ENCODE measurements at regions not wholly inside any gene's neighbourhood (a gene's known extent, or its start where the extent isn't known, plus 50 kb on each side); places are given as distances from the start of the nearest gene placed in this dataset.

DNA sequence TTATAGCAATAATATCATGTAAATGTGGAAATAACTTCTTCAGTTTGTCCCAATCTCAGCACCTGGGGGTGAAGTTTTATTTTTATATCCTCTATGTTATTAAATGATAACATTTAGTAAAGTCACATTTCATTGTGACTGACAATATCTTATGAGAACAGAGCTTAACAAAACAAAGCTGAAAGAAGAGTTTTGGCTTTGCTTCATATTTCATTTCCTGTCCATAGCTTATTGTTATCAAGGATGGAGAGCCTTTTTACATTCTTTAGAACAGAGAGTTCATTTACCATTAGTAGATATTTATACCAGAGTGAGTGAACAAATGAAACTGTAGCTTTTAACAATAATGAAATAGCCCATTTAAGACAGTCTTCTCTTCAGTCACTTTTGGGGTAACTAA, 231.9 kb upstream of the SGK1 start:
- Histone ChIP-seq H2BK5ac (ENCODE audit: low read depth, low read length, poor library complexity, severe bottlenecking) (no peak overlapping the region), H3K27me3 (ENCODE audit: control insufficient read depth in 1 of 2, insufficient read depth in 1 of 2, low read length in 2 of 2) (no peaks in the 10 kb centered on the region), H3K4ac (ENCODE audit: low read depth in 1 of 2, low read length in 2 of 2) (no peak overlapping the region), H4K91ac (ENCODE audit: low read length) (no peak overlapping the region), H3K4me3 (ENCODE audit: insufficient read depth in 1 of 2, low read depth in 1 of 2, low read length in 2 of 2) (no peak overlapping the region), H2AFZ (ENCODE audit: low read depth, low read length) (no peak overlapping the region), H3K9ac (ENCODE audit: low read length) (no peak overlapping the region), H3K9me3 (ENCODE audit: control insufficient read depth, low read length) (no peaks in the 10 kb centered on the region), H3K14ac (ENCODE audit: low read length in 2 of 2) (no peak overlapping the region), H4K8ac (ENCODE audit: low read length) (no peak overlapping the region), H2BK15ac (ENCODE audit: low read depth, poor library complexity, severe bottlenecking) (no peak overlapping the region), H3K27ac (ENCODE audit: low read length, poor library complexity, severe bottlenecking) (no peak overlapping the region), H3K23ac (ENCODE audit: low read length in 2 of 2) (no peak overlapping the region), H3K36me3 (ENCODE audit: control insufficient read depth in 1 of 2, insufficient read depth in 2 of 2, low read depth in 1 of 2, low read length in 2 of 2) (no peaks in the 10 kb centered on the region), H3K18ac (ENCODE audit: low read depth in 1 of 2, low read length in 2 of 2) (no peak overlapping the region), H2BK120ac (ENCODE audit: low read depth, low read length) (no peak overlapping the region), H3K79me1 (replicated peaks; ENCODE audit: low read length, poor library complexity, severe bottlenecking) (no peaks in the 10 kb centered on the region), H3K4me1 (ENCODE audit: control insufficient read depth, insufficient read depth, low read depth, low read length) (no peaks in the 10 kb centered on the region), H2BK12ac (ENCODE audit: low read length in 2 of 2) (no peak overlapping the region), H2AK5ac (ENCODE audit: low read length, severe bottlenecking) (no peak overlapping the region), H3K4me2 (ENCODE audit: low read length, poor library complexity, severe bottlenecking) (no peak overlapping the region)
- no peak for DNase-seq

DNA sequence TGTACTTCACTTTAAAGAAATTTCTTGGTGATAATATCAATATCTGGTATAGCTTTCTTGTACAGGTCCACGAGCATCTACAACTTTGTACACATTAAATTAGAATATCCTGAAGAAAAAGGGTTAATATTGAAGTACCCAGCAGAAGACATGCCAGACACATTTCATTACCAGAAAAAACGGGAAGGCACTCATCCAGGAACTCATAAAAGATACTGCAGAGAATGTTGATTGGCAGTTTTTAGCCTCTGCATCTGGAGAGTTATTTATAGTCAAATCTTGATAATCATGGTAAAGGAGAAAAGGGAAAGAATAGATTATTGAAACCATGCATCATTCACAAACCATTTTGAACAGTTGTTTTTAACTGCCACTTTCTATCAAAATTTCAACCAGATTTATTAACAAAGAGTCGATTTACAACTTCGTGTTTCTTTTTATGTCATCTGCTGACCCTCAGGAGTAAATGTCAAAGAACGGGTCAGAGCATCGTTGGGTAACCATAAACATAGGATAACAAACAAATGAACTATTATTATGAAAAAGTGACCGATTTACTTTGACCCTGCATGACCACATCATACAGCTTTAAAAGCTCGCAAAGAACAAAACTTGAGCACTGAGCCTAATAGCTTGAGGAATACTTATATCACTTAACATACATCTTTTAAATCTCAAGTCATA, 229.2 kb upstream of the SGK1 start:
- Histone ChIP-seq H2AFZ (ENCODE audit: low read depth, low read length) (no peak overlapping the region), H3K4me1 (ENCODE audit: control insufficient read depth, insufficient read depth, low read depth, low read length) (no peaks in the 10 kb centered on the region), H4K8ac (ENCODE audit: low read length) (no peak overlapping the region), H3K4me2 (ENCODE audit: low read length, poor library complexity, severe bottlenecking) (no peak overlapping the region), H3K36me3 (ENCODE audit: control insufficient read depth in 1 of 2, insufficient read depth in 2 of 2, low read depth in 1 of 2, low read length in 2 of 2) (no peaks in the 10 kb centered on the region), H3K18ac (ENCODE audit: low read depth in 1 of 2, low read length in 2 of 2) (no peak overlapping the region), H3K23ac (ENCODE audit: low read length in 2 of 2) (no peak overlapping the region), H2BK5ac (ENCODE audit: low read depth, low read length, poor library complexity, severe bottlenecking) (no peak overlapping the region), H4K91ac (ENCODE audit: low read length) (no peak overlapping the region), H3K27me3 (ENCODE audit: control insufficient read depth in 1 of 2, insufficient read depth in 1 of 2, low read length in 2 of 2) (no peaks in the 10 kb centered on the region), H2BK15ac (ENCODE audit: low read depth, poor library complexity, severe bottlenecking) (no peak overlapping the region), H2AK5ac (ENCODE audit: low read length, severe bottlenecking) (no peak overlapping the region), H3K9me3 (ENCODE audit: control insufficient read depth, low read length) (no peaks in the 10 kb centered on the region), H3K27ac (ENCODE audit: low read length, poor library complexity, severe bottlenecking) (no peak overlapping the region), H3K79me1 (replicated peaks; ENCODE audit: low read length, poor library complexity, severe bottlenecking) (no peaks in the 10 kb centered on the region), H3K4ac (ENCODE audit: low read depth in 1 of 2, low read length in 2 of 2) (no peak overlapping the region), H2BK120ac (ENCODE audit: low read depth, low read length) (no peak overlapping the region), H3K4me3 (ENCODE audit: insufficient read depth in 1 of 2, low read depth in 1 of 2, low read length in 2 of 2) (no peak overlapping the region), H3K14ac (ENCODE audit: low read length in 2 of 2) (no peak overlapping the region), H3K9ac (ENCODE audit: low read length) (no peak overlapping the region), H2BK12ac (ENCODE audit: low read length in 2 of 2) (no peak overlapping the region)
- no peak for DNase-seq
- 22% methylated on average over 3 of the region's 8 CpGs for WGBS

DNA sequence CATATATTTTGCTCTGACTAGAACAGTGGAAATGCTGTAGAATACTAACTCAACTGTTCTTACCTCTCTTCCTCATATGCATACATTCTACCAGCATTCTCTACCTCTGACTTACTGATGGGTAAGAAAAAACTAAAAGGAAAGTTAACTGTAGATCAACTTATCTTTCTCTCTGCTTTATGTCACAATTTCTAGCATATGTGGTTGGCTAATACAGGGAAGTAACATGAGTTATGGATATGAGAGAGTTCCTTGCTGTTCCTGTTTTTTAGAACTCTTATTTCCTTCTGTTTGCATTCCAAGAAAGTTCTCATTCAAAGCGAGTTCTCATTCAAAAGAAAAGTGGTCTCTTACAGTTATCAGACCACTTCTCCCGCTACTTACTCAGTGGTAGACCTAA, 226.8 kb upstream of the SGK1 start:
- no peaks in the 10 kb centered on the region for H3K36me3 ChIP-seq (ENCODE audit: control insufficient read depth in 1 of 2, insufficient read depth in 2 of 2, low read depth in 1 of 2, low read length in 2 of 2)
- no peaks in the 10 kb centered on the region for H3K9me3 ChIP-seq (ENCODE audit: control insufficient read depth, low read length)
- no peak overlapping the region for H3K18ac ChIP-seq (ENCODE audit: low read depth in 1 of 2, low read length in 2 of 2)
- H3K4me1 ChIP-seq (ENCODE audit: control insufficient read depth, insufficient read depth, low read depth, low read length): no peaks in the 10 kb centered on the region
- H3K14ac ChIP-seq (ENCODE audit: low read length in 2 of 2): no peak overlapping the region
- H3K23ac ChIP-seq (ENCODE audit: low read length in 2 of 2): no peak overlapping the region
- no peak overlapping the region for H4K91ac ChIP-seq (ENCODE audit: low read length)
- no peak overlapping the region for H4K8ac ChIP-seq (ENCODE audit: low read length)
- H2BK5ac ChIP-seq (ENCODE audit: low read depth, low read length, poor library complexity, severe bottlenecking): no peak overlapping the region
- H3K27ac ChIP-seq (ENCODE audit: low read length, poor library complexity, severe bottlenecking): no peak overlapping the region
- H3K27me3 ChIP-seq (ENCODE audit: control insufficient read depth in 1 of 2, insufficient read depth in 1 of 2, low read length in 2 of 2): no peaks in the 10 kb centered on the region
- H3K9ac ChIP-seq (ENCODE audit: low read length): no peak overlapping the region
- no peaks in the 10 kb centered on the region for H3K79me1 ChIP-seq (replicated peaks; ENCODE audit: low read length, poor library complexity, severe bottlenecking)
- no peak overlapping the region for H2BK12ac ChIP-seq (ENCODE audit: low read length in 2 of 2)
- no peak for DNase-seq
- no peak overlapping the region for H2AFZ ChIP-seq (ENCODE audit: low read depth, low read length)
- no peak overlapping the region for H2BK120ac ChIP-seq (ENCODE audit: low read depth, low read length)
- no peak overlapping the region for H3K4me3 ChIP-seq (ENCODE audit: insufficient read depth in 1 of 2, low read depth in 1 of 2, low read length in 2 of 2)
- WGBS: 94% methylated on average over 2 of the region's 2 CpGs
- no peak overlapping the region for H3K4ac ChIP-seq (ENCODE audit: low read depth in 1 of 2, low read length in 2 of 2)
- no peak overlapping the region for H2AK5ac ChIP-seq (ENCODE audit: low read length, severe bottlenecking)
- no peak overlapping the region for H2BK15ac ChIP-seq (ENCODE audit: low read depth, poor library complexity, severe bottlenecking)
- H3K4me2 ChIP-seq (ENCODE audit: low read length, poor library complexity, severe bottlenecking): no peak overlapping the region

DNA sequence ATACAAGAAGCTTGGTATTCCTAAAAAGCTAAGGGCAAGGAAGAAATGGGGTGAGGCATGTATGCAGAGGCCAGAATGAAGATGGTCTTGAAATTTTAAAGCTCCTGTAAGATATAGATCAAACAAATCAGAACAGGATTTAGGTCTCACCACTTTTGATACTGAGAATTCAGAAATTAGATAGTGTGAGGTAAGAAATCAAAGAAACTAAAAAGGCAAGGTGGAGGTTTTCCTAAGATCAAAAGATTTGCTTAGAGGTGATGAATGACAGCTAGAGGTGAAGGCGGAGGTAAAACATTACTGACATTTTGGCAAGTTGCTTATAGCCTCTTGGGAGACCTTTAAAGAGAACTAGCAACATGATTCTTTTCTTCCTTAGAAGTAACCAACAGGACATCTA, 225.2 kb upstream of the SGK1 start:
- Histone ChIP-seq H3K18ac (ENCODE audit: low read depth in 1 of 2, low read length in 2 of 2) (no peak overlapping the region), H3K27me3 (ENCODE audit: control insufficient read depth in 1 of 2, insufficient read depth in 1 of 2, low read length in 2 of 2) (no peaks in the 10 kb centered on the region), H3K14ac (ENCODE audit: low read length in 2 of 2) (no peak overlapping the region), H3K9ac (ENCODE audit: low read length) (no peak overlapping the region), H2AK5ac (ENCODE audit: low read length, severe bottlenecking) (no peak overlapping the region), H3K36me3 (ENCODE audit: control insufficient read depth in 1 of 2, insufficient read depth in 2 of 2, low read depth in 1 of 2, low read length in 2 of 2) (no peaks in the 10 kb centered on the region), H3K79me1 (replicated peaks; ENCODE audit: low read length, poor library complexity, severe bottlenecking) (no peaks in the 10 kb centered on the region), H2BK5ac (ENCODE audit: low read depth, low read length, poor library complexity, severe bottlenecking) (no peak overlapping the region), H4K8ac (ENCODE audit: low read length) (no peak overlapping the region), H2BK15ac (ENCODE audit: low read depth, poor library complexity, severe bottlenecking) (no peak overlapping the region), H2AFZ (ENCODE audit: low read depth, low read length) (no peak overlapping the region), H3K23ac (ENCODE audit: low read length in 2 of 2) (no peak overlapping the region), H3K4me2 (ENCODE audit: low read length, poor library complexity, severe bottlenecking) (no peak overlapping the region), H2BK120ac (ENCODE audit: low read depth, low read length) (no peak overlapping the region), H3K4ac (ENCODE audit: low read depth in 1 of 2, low read length in 2 of 2) (no peak overlapping the region), H2BK12ac (ENCODE audit: low read length in 2 of 2) (no peak overlapping the region), H3K9me3 (ENCODE audit: control insufficient read depth, low read length) (no peaks in the 10 kb centered on the region), H3K4me1 (ENCODE audit: control insufficient read depth, insufficient read depth, low read depth, low read length) (no peaks in the 10 kb centered on the region), H4K91ac (ENCODE audit: low read length) (no peak overlapping the region), H3K4me3 (ENCODE audit: insufficient read depth in 1 of 2, low read depth in 1 of 2, low read length in 2 of 2) (no peak overlapping the region), H3K27ac (ENCODE audit: low read length, poor library complexity, severe bottlenecking) (no peak overlapping the region)
- WGBS: no CpG with 5 or more reads among the region's 1 CpG
- no peak for DNase-seq

All from mesenchymal stem cell (in vitro differentiated cells and primary cell).